Glutamatergic neuron (in vitro differentiated cells): ENCODE measurements at regions not wholly inside any gene's neighbourhood (a gene's known extent, or its start where the extent isn't known, plus 50 kb on each side); places are given as distances from the start of the nearest gene placed in this dataset.
"Not testable (repeated sequence)": the region's sequence is repeated elsewhere in the genome, so short reads cannot be mapped to it uniquely, and the experiment has no call there.

ENCODE experiments used
- DNase-seq: peaks from one replicate; pipeline ENCODE4 v3.0.0; 2022
- H3K27ac Mint-ChIP-seq: one replicate; pipeline ENCODE4 v1.8.0; 2020; ENCODE audit warnings: mild to moderate bottlenecking, mixed read lengths, inconsistent platforms; ENCODE audit not compliant: unreplicated experiment
- H3K27me3 Mint-ChIP-seq: one replicate; pipeline ENCODE4 v1.8.0; 2020; ENCODE audit warnings: mild to moderate bottlenecking, moderate library complexity, mixed read lengths, inconsistent platforms; ENCODE audit not compliant: unreplicated experiment
- H3K36me3 Mint-ChIP-seq: one replicate; pipeline ENCODE4 v1.8.0; 2020; ENCODE audit warnings: mild to moderate bottlenecking, mixed read lengths, inconsistent platforms; ENCODE audit not compliant: unreplicated experiment
- H3K4me1 Mint-ChIP-seq: one replicate; pipeline ENCODE4 v1.8.0; 2020; ENCODE audit warnings: mild to moderate bottlenecking, low read depth, mixed read lengths, inconsistent platforms; ENCODE audit not compliant: unreplicated experiment
- H3K4me3 Mint-ChIP-seq: one replicate; pipeline ENCODE4 v1.8.0; 2020; ENCODE audit warnings: mild to moderate bottlenecking, mixed read lengths, inconsistent platforms; ENCODE audit not compliant: unreplicated experiment
- H3K9me3 Mint-ChIP-seq: one replicate; pipeline ENCODE4 v1.8.0; 2020; ENCODE audit warnings: mild to moderate bottlenecking, moderate library complexity, mixed read lengths, inconsistent platforms; ENCODE audit not compliant: unreplicated experiment
- CTCF ChIP-seq: fragments of 200-600 bp; sonication (generic); IDR thresholded peaks from one replicate; pipeline ENCODE4 v1.5.0; 2021; ENCODE audit not compliant: partially characterized antibody, unreplicated experiment

GRCh38 chr12:46562625-46563225 lies 190.2 kb upstream of the SLC38A2 start:
- H3K27ac Mint-ChIP-seq, result no peak overlapping the region
- H3K36me3 Mint-ChIP-seq, result peaks cover 4% of the 10 kb centered on the region
- no peak for TF ChIP-seq CTCF

GRCh38 chr12:46561769-46562624 lies 189.4 kb upstream of the SLC38A2 start:
- DNase-seq, H3K9me3 Mint-ChIP-seq, H3K4me3 Mint-ChIP-seq, H3K4me1 Mint-ChIP-seq, H3K27me3 Mint-ChIP-seq, H3K36me3 Mint-ChIP-seq, H3K27ac Mint-ChIP-seq: not testable (repeated sequence)

More at GRCh38 chr12:46562625-46563225, 190.2 kb upstream of the SLC38A2 start:
- Mint-ChIP-seq H3K9me3 (no peaks in the 10 kb centered on the region), H3K4me3 (no peak overlapping the region), H3K4me1 (peaks cover 2% of the 10 kb centered on the region), H3K27me3 (peaks cover 2% of the 10 kb centered on the region)
- no peak for DNase-seq

GRCh38 chr12:46560874-46561273 lies 188.3 kb upstream of the SLC38A2 start:
- no peak for TF ChIP-seq CTCF
- Mint-ChIP-seq H3K9me3 (no peaks in the 10 kb centered on the region), H3K36me3 (peaks cover 4% of the 10 kb centered on the region), H3K4me3 (no peak overlapping the region), H3K27me3 (peaks cover 2% of the 10 kb centered on the region), H3K4me1 (peaks cover 2% of the 10 kb centered on the region), H3K27ac (no peak overlapping the region)
- DNase-seq, result no peak

- peaks cover 2% of the 10 kb centered on the region for H3K4me1 Mint-ChIP-seq
- peaks cover 2% of the 10 kb centered on the region for H3K27me3 Mint-ChIP-seq
- DNase-seq, result no peak
- H3K36me3 Mint-ChIP-seq, result peaks cover 2% of the 10 kb centered on the region
- no peak overlapping the region for H3K4me3 Mint-ChIP-seq
- H3K27ac Mint-ChIP-seq, result no peak overlapping the region
- no peaks in the 10 kb centered on the region for H3K9me3 Mint-ChIP-seq
- no peak for TF ChIP-seq CTCF
These were observed 187.5 kb upstream of the SLC38A2 start for GRCh38 chr12:46560089-46560488.

GRCh38 chr12:46559311-46559710 lies 186.7 kb upstream of the SLC38A2 start:
- Mint-ChIP-seq H3K36me3 (no peaks in the 10 kb centered on the region), H3K27me3 (peaks cover 2% of the 10 kb centered on the region), H3K27ac (no peak overlapping the region), H3K9me3 (no peaks in the 10 kb centered on the region), H3K4me1 (peaks cover 2% of the 10 kb centered on the region), H3K4me3 (no peak overlapping the region)
- no peak for TF ChIP-seq CTCF
- DNase-seq, result no peak
